C4-2B (cell line): ENCODE measurements at regions not wholly inside any gene's neighbourhood (a gene's known extent, or its start where the extent isn't known, plus 50 kb on each side); places are given as distances from the start of the nearest gene placed in this dataset.

ENCODE experiments used
- ZFX ChIP-seq: fragments of 450-650 bp; IDR thresholded peaks from 2 replicates; pipeline ENCODE4 v1.6.1; 2017
- TF ChIP-seq, protein P1 (sequence below): fragments of 450-650 bp; conservative IDR thresholded peaks from 2 replicates; pipeline ENCODE4 v1.5.1; 2017; ENCODE audit warnings: mild to moderate bottlenecking

DNA sequence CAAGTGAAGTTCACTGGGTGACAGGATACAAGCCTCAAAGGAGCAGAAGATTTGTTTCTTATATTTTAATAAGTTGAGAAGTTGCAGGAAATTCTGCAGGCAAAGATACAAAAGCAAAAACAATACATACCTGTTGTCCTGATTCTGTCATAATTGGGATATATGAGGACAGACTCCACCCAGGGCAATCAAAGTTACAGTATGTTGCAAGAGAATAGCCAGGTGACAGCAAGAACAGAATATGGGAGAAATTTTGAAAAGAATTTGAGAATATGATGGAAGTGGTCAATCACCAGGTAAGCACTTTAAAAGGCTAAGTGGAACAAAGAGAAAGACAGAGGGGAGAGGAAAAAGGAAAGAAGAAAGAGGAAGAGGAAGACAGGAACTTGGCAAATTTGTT lies 607.6 kb upstream of the ADGRL4 start:
- TF ChIP-seq, protein P1, sequence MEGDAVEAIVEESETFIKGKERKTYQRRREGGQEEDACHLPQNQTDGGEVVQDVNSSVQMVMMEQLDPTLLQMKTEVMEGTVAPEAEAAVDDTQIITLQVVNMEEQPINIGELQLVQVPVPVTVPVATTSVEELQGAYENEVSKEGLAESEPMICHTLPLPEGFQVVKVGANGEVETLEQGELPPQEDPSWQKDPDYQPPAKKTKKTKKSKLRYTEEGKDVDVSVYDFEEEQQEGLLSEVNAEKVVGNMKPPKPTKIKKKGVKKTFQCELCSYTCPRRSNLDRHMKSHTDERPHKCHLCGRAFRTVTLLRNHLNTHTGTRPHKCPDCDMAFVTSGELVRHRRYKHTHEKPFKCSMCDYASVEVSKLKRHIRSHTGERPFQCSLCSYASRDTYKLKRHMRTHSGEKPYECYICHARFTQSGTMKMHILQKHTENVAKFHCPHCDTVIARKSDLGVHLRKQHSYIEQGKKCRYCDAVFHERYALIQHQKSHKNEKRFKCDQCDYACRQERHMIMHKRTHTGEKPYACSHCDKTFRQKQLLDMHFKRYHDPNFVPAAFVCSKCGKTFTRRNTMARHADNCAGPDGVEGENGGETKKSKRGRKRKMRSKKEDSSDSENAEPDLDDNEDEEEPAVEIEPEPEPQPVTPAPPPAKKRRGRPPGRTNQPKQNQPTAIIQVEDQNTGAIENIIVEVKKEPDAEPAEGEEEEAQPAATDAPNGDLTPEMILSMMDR, result no peak
- no peak for TF ChIP-seq ZFX
